ENCODE measurements at regions not wholly inside any gene's neighbourhood (a gene's known extent, or its start where the extent isn't known, plus 50 kb on each side); places are given as distances from the start of the nearest gene placed in this dataset.

GRCh38 chr3:25069970-25070369 lies 358.1 kb upstream of the RARB start:
- TF ChIP-seq CTCF (conservative IDR thresholded peaks at IDR 0.05; ENCODE audit: low read depth, low read length) = no peak
- H3K4me3 ChIP-seq (IDR thresholded peaks at IDR 0.05; ENCODE audit: insufficient read depth, low read depth, low read length) = no peak overlapping the region
- no peaks in the 10 kb centered on the region for H3K79me2 ChIP-seq (ENCODE audit: insufficient read depth, low read depth)
- H2AFZ ChIP-seq (ENCODE audit: low read depth) = no peak overlapping the region
- H3K9ac ChIP-seq = no peak overlapping the region
- no peak overlapping the region for H3K4me2 ChIP-seq
- no peaks in the 10 kb centered on the region for H4K20me1 ChIP-seq (ENCODE audit: insufficient read depth)
- H3K4me1 ChIP-seq (ENCODE audit: low read depth, poor library complexity, severe bottlenecking) = no peaks in the 10 kb centered on the region
- no peak overlapping the region for H3K27ac ChIP-seq
- no peaks in the 10 kb centered on the region for H3K36me3 ChIP-seq (ENCODE audit: insufficient read depth)
- no peaks in the 10 kb centered on the region for H3K27me3 ChIP-seq (ENCODE audit: insufficient read depth, low read depth)

GRCh38 chr3:25071846-25072245 lies 356.2 kb upstream of the RARB start:
- Histone ChIP-seq H3K4me1 (ENCODE audit: low read depth, poor library complexity, severe bottlenecking) (no peaks in the 10 kb centered on the region), H3K27ac (no peak overlapping the region), H3K4me3 (IDR thresholded peaks at IDR 0.05; ENCODE audit: insufficient read depth, low read depth, low read length) (no peak overlapping the region), H3K27me3 (ENCODE audit: insufficient read depth, low read depth) (no peaks in the 10 kb centered on the region), H2AFZ (ENCODE audit: low read depth) (no peak overlapping the region), H3K79me2 (ENCODE audit: insufficient read depth, low read depth) (no peaks in the 10 kb centered on the region), H3K4me2 (no peak overlapping the region), H3K36me3 (ENCODE audit: insufficient read depth) (no peaks in the 10 kb centered on the region), H3K9ac (no peak overlapping the region), H4K20me1 (ENCODE audit: insufficient read depth) (no peaks in the 10 kb centered on the region)
- no peak for TF ChIP-seq CTCF (conservative IDR thresholded peaks at IDR 0.05; ENCODE audit: low read depth, low read length)

- H3K4me2 ChIP-seq = no peak overlapping the region
- no peak for TF ChIP-seq CTCF (conservative IDR thresholded peaks at IDR 0.05; ENCODE audit: low read depth, low read length)
- no peak overlapping the region for H3K9ac ChIP-seq
- no peak overlapping the region for H2AFZ ChIP-seq (ENCODE audit: low read depth)
- H3K27ac ChIP-seq = no peak overlapping the region
- no peaks in the 10 kb centered on the region for H3K27me3 ChIP-seq (ENCODE audit: insufficient read depth, low read depth)
- no peaks in the 10 kb centered on the region for H3K36me3 ChIP-seq (ENCODE audit: insufficient read depth)
- no peaks in the 10 kb centered on the region for H3K4me1 ChIP-seq (ENCODE audit: low read depth, poor library complexity, severe bottlenecking)
- no peaks in the 10 kb centered on the region for H4K20me1 ChIP-seq (ENCODE audit: insufficient read depth)
- no peaks in the 10 kb centered on the region for H3K79me2 ChIP-seq (ENCODE audit: insufficient read depth, low read depth)
- no peak overlapping the region for H3K4me3 ChIP-seq (IDR thresholded peaks at IDR 0.05; ENCODE audit: insufficient read depth, low read depth, low read length)
Observed at GRCh38 chr3:25073423-25073822, 354.6 kb upstream of the RARB start.

- H2AFZ ChIP-seq (ENCODE audit: low read depth) = no peak overlapping the region
- no peak overlapping the region for H3K9ac ChIP-seq
- H3K27ac ChIP-seq = no peak overlapping the region
- no peaks in the 10 kb centered on the region for H3K4me1 ChIP-seq (ENCODE audit: low read depth, poor library complexity, severe bottlenecking)
- H4K20me1 ChIP-seq (ENCODE audit: insufficient read depth) = no peaks in the 10 kb centered on the region
- no peak for TF ChIP-seq CTCF (conservative IDR thresholded peaks at IDR 0.05; ENCODE audit: low read depth, low read length)
- H3K79me2 ChIP-seq (ENCODE audit: insufficient read depth, low read depth) = no peaks in the 10 kb centered on the region
- H3K4me2 ChIP-seq = no peak overlapping the region
- H3K36me3 ChIP-seq (ENCODE audit: insufficient read depth) = no peaks in the 10 kb centered on the region
- no peaks in the 10 kb centered on the region for H3K27me3 ChIP-seq (ENCODE audit: insufficient read depth, low read depth)
- H3K4me3 ChIP-seq (IDR thresholded peaks at IDR 0.05; ENCODE audit: insufficient read depth, low read depth, low read length) = no peak overlapping the region
Observed at GRCh38 chr3:25074149-25074548, 353.9 kb upstream of the RARB start.

GRCh38 chr3:25080461-25080860 lies 347.6 kb upstream of the RARB start:
- TF ChIP-seq CTCF (conservative IDR thresholded peaks at IDR 0.05; ENCODE audit: low read depth, low read length) = no peak
- Histone ChIP-seq H4K20me1 (ENCODE audit: insufficient read depth) (no peaks in the 10 kb centered on the region), H3K79me2 (ENCODE audit: insufficient read depth, low read depth) (no peaks in the 10 kb centered on the region), H2AFZ (ENCODE audit: low read depth) (no peak overlapping the region), H3K4me1 (ENCODE audit: low read depth, poor library complexity, severe bottlenecking) (no peaks in the 10 kb centered on the region), H3K27ac (no peak overlapping the region), H3K27me3 (ENCODE audit: insufficient read depth, low read depth) (no peaks in the 10 kb centered on the region), H3K36me3 (ENCODE audit: insufficient read depth) (no peaks in the 10 kb centered on the region), H3K4me3 (IDR thresholded peaks at IDR 0.05; ENCODE audit: insufficient read depth, low read depth, low read length) (no peak overlapping the region), H3K4me2 (no peak overlapping the region), H3K9ac (no peak overlapping the region)

Data from KMS-11 (cell line).